HS-27A (cell line): ENCODE measurements at regions not wholly inside any gene's neighbourhood (a gene's known extent, or its start where the extent isn't known, plus 50 kb on each side); places are given as distances from the start of the nearest gene placed in this dataset.
"Not testable (repeated sequence)": the region's sequence is repeated elsewhere in the genome, so short reads cannot be mapped to it uniquely, and the experiment has no call there.

Source experiments
- DNase-seq: peaks from one replicate; pipeline ENCODE4 v3.0.0-alpha.2; 2012; ENCODE audit warnings: low read depth, missing footprints

DNA sequence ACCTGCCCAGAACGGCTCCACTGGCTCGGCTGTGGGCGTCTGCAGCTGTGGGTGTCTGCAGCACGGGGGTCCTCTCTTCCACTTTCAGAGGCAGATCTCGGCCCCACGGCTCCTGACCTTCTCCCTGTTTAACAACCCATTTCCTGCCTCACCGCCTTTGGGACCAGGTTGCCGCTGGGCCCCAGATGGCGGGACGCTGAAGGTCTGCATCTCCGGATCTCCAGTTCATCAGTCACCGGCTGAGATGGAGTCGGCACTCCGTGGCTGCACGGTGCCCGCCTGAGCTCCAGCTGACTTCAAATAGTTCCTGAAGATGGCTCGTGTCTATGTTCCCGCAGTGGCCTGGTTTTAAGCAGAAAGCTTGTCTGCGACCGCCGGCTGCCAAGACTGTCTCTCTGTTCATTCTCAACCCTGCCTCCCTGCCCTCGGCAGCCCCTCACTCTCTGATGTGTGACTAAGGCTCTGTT, 475.9 kb downstream of the BRD1 start:
- DNase-seq, result no peak

- no peak for DNase-seq
Measured at GRCh38 chr22:49350441-49351121, 477.1 kb downstream of the BRD1 start.

DNA sequence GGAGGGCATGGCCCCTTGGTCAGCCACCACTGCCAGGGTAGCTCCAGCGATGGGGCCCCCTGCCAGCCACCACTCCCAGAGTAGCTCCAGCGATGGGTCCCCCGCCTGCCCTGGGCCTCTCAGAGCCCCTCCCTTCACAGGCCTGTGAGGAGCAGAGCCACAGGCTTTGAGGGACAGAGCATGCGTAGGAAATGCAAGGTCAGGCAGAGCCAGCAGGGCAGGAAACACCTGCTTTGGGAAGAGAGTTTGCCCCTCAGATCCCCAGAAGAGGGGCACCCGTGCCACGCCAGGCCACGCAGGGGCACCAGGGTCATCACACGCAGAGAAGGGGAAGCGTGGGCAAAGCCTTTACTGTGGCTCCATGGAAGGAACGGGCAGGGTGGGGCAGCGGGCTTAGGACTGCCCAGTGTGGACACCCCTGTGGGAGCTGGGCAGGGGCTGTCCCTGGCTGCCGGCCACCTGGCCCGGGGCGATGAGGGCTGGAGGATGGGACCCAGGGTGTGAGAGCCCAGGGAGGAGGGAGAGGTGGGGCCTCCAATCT, 477.8 kb downstream of the BRD1 start:
- no peak for DNase-seq

GRCh38 chr22:49349181-49349835, 478.4 kb downstream of the BRD1 start:
- DNase-seq, result no peak

- no peak for DNase-seq
Measured at GRCh38 chr22:49348631-49349030, 479.0 kb downstream of the BRD1 start.

DNA sequence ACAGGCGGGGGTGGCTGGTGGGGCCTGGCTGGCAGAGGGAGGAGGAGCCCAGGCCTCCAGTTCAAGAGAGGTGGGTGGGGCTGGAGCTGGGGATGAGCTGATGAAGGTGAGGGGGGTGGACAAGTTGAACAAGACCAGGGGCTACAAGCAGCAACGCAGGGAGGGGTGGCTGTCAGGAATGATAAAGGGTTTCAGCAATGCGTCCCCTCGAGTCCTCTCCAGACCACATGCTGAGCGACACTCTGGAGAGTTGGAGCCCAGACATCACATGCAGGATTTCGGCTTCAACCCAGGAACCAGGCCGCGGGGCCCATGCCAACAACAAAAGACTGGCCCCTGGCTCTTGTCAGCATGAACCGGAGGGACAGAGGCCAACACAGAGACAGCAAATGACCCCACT, 480.3 kb downstream of the BRD1 start:
- no peak for DNase-seq

DNA sequence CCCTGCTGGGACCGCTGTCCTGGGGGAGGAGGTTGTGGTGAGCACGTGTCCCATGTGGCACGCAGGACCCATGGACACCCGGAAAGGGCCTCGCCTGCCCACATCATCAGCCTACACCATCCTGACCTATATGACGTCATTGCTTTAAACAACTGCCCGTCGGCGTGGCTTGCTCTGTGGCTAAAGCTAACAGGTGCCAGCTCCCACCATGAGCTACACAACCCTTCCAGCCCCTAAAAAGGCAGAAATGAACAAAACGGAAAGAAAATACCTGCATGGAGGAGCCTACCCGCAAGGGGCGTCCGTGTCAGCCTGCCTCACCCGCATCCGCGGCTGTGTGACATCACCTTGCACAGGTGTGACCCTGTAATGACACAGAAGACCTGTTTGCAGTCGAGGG, 481.8 kb downstream of the BRD1 start:
- DNase-seq, result no peak

DNA sequence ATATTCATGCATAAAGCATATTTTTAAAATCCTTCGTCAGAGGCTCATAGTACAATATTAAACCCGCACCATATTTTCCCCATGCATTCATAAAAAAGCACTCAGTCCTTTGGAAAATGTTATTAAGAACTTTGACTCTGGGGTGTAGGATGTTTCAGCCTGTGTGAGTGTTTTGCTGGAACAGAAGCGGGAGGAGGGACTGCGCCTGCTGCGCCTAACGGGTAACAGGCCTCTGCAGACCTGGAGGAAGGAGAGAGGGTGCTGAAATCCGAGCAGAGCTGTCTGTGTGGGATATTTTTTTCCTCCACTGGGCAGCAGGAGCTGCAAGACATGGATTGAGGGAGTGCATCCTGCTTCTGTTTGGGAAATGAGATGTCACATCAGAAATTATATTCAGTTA, 483.0 kb downstream of the BRD1 start:
- no peak for DNase-seq

GRCh38 chr22:49344161-49344560, 483.5 kb downstream of the BRD1 start:
- DNase-seq, result no peak

- no peak for DNase-seq
Measured at GRCh38 chr22:49340406-49340805, 487.3 kb downstream of the BRD1 start.

- DNase-seq, result not testable (repeated sequence)
Measured at GRCh38 chr22:49336483-49336882, 491.2 kb downstream of the BRD1 start.

- no peak for DNase-seq
Measured at GRCh38 chr22:49334976-49335375, 492.7 kb downstream of the BRD1 start.

DNA sequence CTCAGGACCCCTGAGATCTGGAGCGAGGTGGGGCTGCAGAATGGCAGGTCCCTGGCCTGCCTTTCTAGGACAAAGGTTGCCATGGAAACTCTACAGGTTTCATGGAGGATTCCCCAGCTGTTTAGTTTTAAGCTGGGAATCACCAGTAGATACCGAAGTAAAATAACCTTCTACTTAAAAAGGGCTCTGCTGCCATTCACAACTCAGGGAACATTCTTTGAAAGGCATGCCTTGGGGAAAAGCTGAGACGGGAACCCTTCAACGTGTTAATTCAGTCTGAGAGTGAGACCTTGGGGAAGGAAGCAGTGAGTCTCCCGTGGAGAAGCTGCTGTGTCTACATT, 493.3 kb downstream of the BRD1 start:
- DNase-seq, result no peak

- DNase-seq, result no peak
Measured at GRCh38 chr22:49333206-49333605, 494.5 kb downstream of the BRD1 start.

DNA sequence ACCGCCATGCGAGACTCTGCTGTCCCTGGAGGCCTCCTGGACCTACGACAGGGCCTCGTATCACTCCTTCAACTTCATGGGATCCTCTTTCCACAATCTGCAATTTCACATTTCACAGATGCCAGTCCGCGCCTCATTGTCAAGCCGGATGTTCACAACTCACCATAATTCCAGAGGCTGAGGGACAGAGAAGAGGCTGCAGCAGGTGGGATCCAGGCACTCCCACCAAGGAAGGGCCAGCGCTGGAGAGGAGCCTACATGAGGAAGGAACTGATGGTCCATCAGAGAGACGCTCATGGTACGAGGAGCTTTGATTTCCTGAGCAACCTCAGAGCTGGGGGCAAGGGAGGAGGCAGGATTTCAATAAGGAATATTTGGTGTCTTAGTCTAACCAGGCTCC, 495.0 kb downstream of the BRD1 start:
- no peak for DNase-seq

GRCh38 chr22:49331878-49332277, 495.8 kb downstream of the BRD1 start:
- DNase-seq, result no peak

GRCh38 chr22:49331223-49331815, 496.4 kb downstream of the BRD1 start:
- DNase-seq, result no peak

DNA sequence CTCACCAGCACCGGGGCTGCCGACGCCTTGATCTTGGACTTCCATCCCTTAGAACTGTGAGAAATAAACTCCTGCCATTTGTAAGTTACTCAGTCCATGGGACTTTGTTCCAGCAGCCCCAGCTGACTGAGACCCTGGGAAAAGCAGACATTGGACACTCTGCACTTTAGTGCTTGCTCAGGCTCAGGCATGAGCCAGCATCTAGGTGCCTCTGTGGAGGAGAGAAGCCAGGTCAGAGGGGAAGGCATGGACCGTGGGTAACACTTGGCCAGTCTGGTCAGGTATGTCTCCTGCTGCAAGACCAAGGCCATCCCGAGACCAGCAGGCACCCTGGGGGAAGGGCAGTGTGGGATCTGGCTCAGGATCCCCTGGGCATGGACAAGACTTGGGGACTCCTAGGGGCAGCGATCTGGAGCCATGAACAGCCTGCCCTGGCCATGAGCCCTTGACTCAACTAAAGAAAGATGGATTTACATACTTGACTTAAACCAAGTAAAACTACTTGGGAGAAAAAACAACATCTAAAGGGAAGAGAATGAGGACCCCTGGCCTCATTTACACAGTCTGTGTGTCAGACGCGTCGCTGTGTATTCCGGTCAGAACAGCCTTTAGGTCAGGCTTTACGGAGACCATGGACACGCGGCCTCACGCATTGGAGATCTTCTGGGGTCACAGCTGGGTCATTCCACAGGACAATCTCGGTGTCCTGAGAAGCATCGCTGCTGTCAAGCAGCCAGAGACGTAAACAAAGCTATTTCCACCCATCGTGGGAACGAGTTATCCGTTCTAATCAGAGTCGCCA, 497.1 kb downstream of the BRD1 start:
- no peak for DNase-seq

GRCh38 chr22:49329636-49330035, 498.0 kb downstream of the BRD1 start:
- DNase-seq, result no peak

DNA sequence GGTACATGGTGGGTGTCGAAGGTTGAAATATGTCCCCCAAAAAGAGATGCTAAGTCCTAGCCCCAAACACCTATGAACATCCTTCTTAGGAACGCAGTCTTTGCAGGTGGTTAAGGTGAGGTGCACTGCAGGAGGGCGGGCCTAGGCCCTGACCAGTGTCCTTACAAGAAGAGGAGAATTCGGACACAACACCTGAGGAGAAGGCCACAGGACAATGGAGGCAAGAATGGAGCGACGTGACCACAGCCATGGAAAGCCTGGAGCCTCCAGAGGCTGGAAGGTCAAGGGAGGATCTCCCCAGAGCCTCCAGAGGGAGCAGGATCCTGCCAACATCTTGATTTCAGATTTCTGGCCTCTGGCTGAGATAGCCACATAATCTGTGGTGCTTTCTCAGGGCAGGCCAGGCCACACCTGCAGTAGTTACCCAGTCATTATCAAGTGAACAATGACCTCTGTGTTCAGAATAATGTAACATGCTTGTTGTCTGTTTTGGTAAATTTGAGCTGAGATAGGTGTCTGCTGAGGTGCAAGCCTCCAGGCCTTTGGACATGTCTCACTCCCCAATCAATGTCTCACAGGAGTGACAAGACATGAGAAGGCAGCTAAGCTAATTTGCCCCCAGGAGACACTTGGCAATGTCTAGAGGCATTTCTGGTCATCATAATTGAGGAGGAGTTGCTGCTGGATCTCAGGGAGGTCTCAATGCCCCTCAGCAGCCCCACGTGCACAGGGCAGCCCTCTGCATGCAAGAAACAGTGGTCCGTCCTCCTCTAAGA, 498.9 kb downstream of the BRD1 start:
- DNase-seq, result no peak

- no peak for DNase-seq
Measured at GRCh38 chr22:49328118-49328475, 499.6 kb downstream of the BRD1 start.
